B cell (primary cell): ENCODE measurements at regions not wholly inside any gene's neighbourhood (a gene's known extent, or its start where the extent isn't known, plus 50 kb on each side); places are given as distances from the start of the nearest gene placed in this dataset.
"Not testable (repeated sequence)": the region's sequence is repeated elsewhere in the genome, so short reads cannot be mapped to it uniquely, and the experiment has no call there.

ENCODE experiments used
- ATAC-seq: fragments of 200-7000 bp; cut with Tn5 transposase; one replicate; pipeline ENCODE4 v1.10.0; 2021; ENCODE audit warnings: low read depth, mild to moderate bottlenecking, moderate number of reproducible peaks, moderate library complexity
- CTCF ChIA-PET: fragments of 350-600 bp; sonication (Branson Sonifier 250); formaldehyde crosslinking; loops from one replicate; lab custom pipeline; 2021; ENCODE audit warnings: antibody characterized with exemption, inconsistent platforms; lab: Charles Lee
- POLR2A ChIA-PET: fragments of 350-600 bp; sonication (Branson Sonifier 250); formaldehyde crosslinking; loops from one replicate; lab custom pipeline; 2021; ENCODE audit warnings: antibody characterized with exemption; lab: Charles Lee
- DNase-seq: peaks from one replicate; pipeline ENCODE4 v3.0.0; 2013
- H2AFZ ChIP-seq: 2 replicates; pipeline ENCODE4 v1.6.1; 2012; ENCODE audit warnings: mild to moderate bottlenecking, low read depth, low read length; ENCODE audit not compliant: insufficient read depth, poor library complexity, severe bottlenecking
- H3K27ac ChIP-seq, 2 donors: 1 replicate in 1 of 2; 2 replicates in 1 of 2; pipeline ENCODE4 v1.5.1; 2012 to 2013; ENCODE audit warnings: low read length in 2 of 2, mild to moderate bottlenecking in 2 of 2, moderate library complexity in 1 of 2
- H3K27me3 ChIP-seq, 4 experiments: fragments of 200-600 bp in 1 of 4; sonication (generic) in 1 of 4; replicated peaks in 1 of 4; 1 replicate in 2 of 4; 2 replicates in 2 of 4; pipeline versions ENCODE4 v1.6.1 to v1.7.0; 2013 to 2016; ENCODE audit warnings: low read length in 3 of 4, mild to moderate bottlenecking in 2 of 4, mixed read lengths in 1 of 4, moderate library complexity in 1 of 4; ENCODE audit not compliant: insufficient read depth in 4 of 4, control insufficient read depth in 3 of 4; ENCODE audit errors: control extremely low read depth in 1 of 4
- H3K36me3 ChIP-seq, 2 experiments: replicated peaks in 1 of 2; 1 replicate in 1 of 2; 2 replicates in 1 of 2; pipeline versions ENCODE4 v1.6.1 to v1.7.1; 2013; ENCODE audit warnings: low read length in 1 of 2; ENCODE audit not compliant: insufficient read depth in 2 of 2, control insufficient read depth in 1 of 2; ENCODE audit errors: control extremely low read depth in 1 of 2, extremely low read depth in 1 of 2
- H3K4me1 ChIP-seq, 2 donors: fragments of 200-600 bp in 1 of 2; sonication (generic) in 1 of 2; 1 replicate in 1 of 2; 2 replicates in 1 of 2; pipeline versions ENCODE4 v1.5.1 to v1.6.1; 2013 to 2017; ENCODE audit warnings: low read length in 2 of 2; ENCODE audit not compliant: control insufficient read depth in 2 of 2, insufficient read depth in 2 of 2
- H3K4me2 ChIP-seq: replicated peaks from 2 replicates; pipeline ENCODE3; 2012; ENCODE audit warnings: mild to moderate bottlenecking, low read depth, low read length; ENCODE audit not compliant: poor library complexity, severe bottlenecking
- H3K4me3 ChIP-seq, 5 experiments: fragments of 200-600 bp in 1 of 5; sonication (generic) in 1 of 5; 1 replicate in 3 of 5; 2 replicates in 2 of 5; pipeline versions ENCODE4 v1.5.1 to v1.7.0; 2011 to 2016; ENCODE audit warnings: low read length in 4 of 5, mild to moderate bottlenecking in 4 of 5, low read depth in 2 of 5, control low read depth in 1 of 5, moderate library complexity in 1 of 5; ENCODE audit not compliant: insufficient read depth in 1 of 5; ENCODE audit errors: control extremely low read depth in 1 of 5, extremely low read depth in 1 of 5
- H3K79me2 ChIP-seq: fragments of 200-600 bp; sonication (generic); one replicate; pipeline ENCODE4 v1.6.0; 2016; ENCODE audit warnings: low read length; ENCODE audit not compliant: control insufficient read depth, insufficient read depth
- H3K9ac ChIP-seq: fragments of 200-600 bp; sonication (generic); 2 replicates; pipeline ENCODE4 v1.6.1; 2017; ENCODE audit warnings: mild to moderate bottlenecking, low read length, moderate library complexity
- H3K9me3 ChIP-seq, 3 donors: one replicate each; pipeline versions ENCODE4 v1.6.1 to v1.7.1; 2013; ENCODE audit warnings: low read length in 2 of 3; ENCODE audit not compliant: control insufficient read depth in 2 of 3, insufficient read depth in 1 of 3; ENCODE audit errors: control extremely low read depth in 1 of 3
- H4K20me1 ChIP-seq: 2 replicates; pipeline ENCODE4 v1.6.0; 2012; ENCODE audit warnings: mild to moderate bottlenecking, low read length; ENCODE audit not compliant: insufficient read depth, control insufficient read depth, poor library complexity, severe bottlenecking
- H3K27ac Mint-ChIP-seq: one replicate; pipeline ENCODE4 v1.8.0; 2021; ENCODE audit warnings: mixed read lengths
- H3K27me3 Mint-ChIP-seq: one replicate; pipeline ENCODE4 v1.8.0; 2021; ENCODE audit warnings: mixed read lengths
- H3K4me1 Mint-ChIP-seq: one replicate; pipeline ENCODE4 v1.8.0; 2021; ENCODE audit warnings: mixed read lengths
- H3K4me3 Mint-ChIP-seq: one replicate; pipeline ENCODE4 v1.8.0; 2021; ENCODE audit warnings: mixed read lengths
- H3K9me3 Mint-ChIP-seq: one replicate; pipeline ENCODE4 v1.8.0; 2022; ENCODE audit warnings: mixed read lengths; ENCODE audit not compliant: insufficient read depth
- CTCF ChIP-seq: fragments of 200-600 bp; IDR thresholded peaks from one replicate; pipeline ENCODE4 v1.8.0; 2022; ENCODE audit warnings: antibody characterized with exemption, mild to moderate bottlenecking
- EZH2 ChIP-seq: IDR thresholded peaks from 2 replicates; pipeline ENCODE4 v1.6.1; 2012; ENCODE audit warnings: borderline replicate concordance, low read depth, mild to moderate bottlenecking, moderate library complexity, low read length; ENCODE audit not compliant: insufficient read depth, poor library complexity, severe bottlenecking
- WGBS: methylation state at CpG from one replicate; pipeline ENCODE4 v1.1.5; 2013; ENCODE audit warnings: missing lambda C conversion rate; ENCODE audit not compliant: insufficient coverage; 5-methylcytosine and 5-hydroxymethylcytosine counted together
- intact Hi-C: fragments of 100-400 bp; cut with micrococcal nuclease; formaldehyde crosslinking; loops from one replicate; pipeline ENCODE4 v1.10.0; 2022

- H3K4me3 Mint-ChIP-seq = no peak overlapping the region
- DNase-seq (no peak), ATAC-seq (no peak)
- peaks cover 3% of the 10 kb centered on the region for H3K9me3 Mint-ChIP-seq
- intact Hi-C loops = no loop called here
- CTCF ChIA-PET = no interaction called here
- Histone ChIP-seq H3K9me3 (no peaks in the 10 kb centered on the region), H2AFZ (no peak overlapping the region), H4K20me1 (no peaks in the 10 kb centered on the region), H3K79me2 (no peaks in the 10 kb centered on the region), H3K4me2 (no peak overlapping the region), H3K36me3 (no peaks in the 10 kb centered on the region), H3K4me1 (no peaks in the 10 kb centered on the region), H3K9ac (no peak overlapping the region), H3K4me3 (no peak overlapping the region), H3K27ac (no peak overlapping the region), H3K27me3 (no peaks in the 10 kb centered on the region)
- POLR2A ChIA-PET = no interaction called here
- no peak overlapping the region for H3K27ac Mint-ChIP-seq
- TF ChIP-seq CTCF = no peak
- no peak for TF ChIP-seq EZH2
- 85% methylated on average over 2 of the region's 3 CpGs for WGBS
- no peaks in the 10 kb centered on the region for H3K27me3 Mint-ChIP-seq
- no peaks in the 10 kb centered on the region for H3K4me1 Mint-ChIP-seq
Observed at GRCh38 chr16:60367739-60368138, 1633.6 kb upstream of the GOT2 start.

GRCh38 chr16:60363566-60363965, 1629.5 kb upstream of the GOT2 start:
- CTCF ChIA-PET = no interaction called here

GRCh38 chr16:60359866-60360265, 1625.8 kb upstream of the GOT2 start:
- H3K27me3 ChIP-seq, H3K36me3 ChIP-seq, H3K4me1 ChIP-seq, CTCF ChIA-PET, intact Hi-C loops, H2AFZ ChIP-seq, H3K4me3 Mint-ChIP-seq, H3K79me2 ChIP-seq, H3K27me3 Mint-ChIP-seq, H4K20me1 ChIP-seq, H3K9me3 Mint-ChIP-seq, H3K4me3 ChIP-seq, ATAC-seq, H3K4me2 ChIP-seq, H3K27ac ChIP-seq, H3K27ac Mint-ChIP-seq, H3K4me1 Mint-ChIP-seq, DNase-seq, H3K9ac ChIP-seq, POLR2A ChIA-PET: not testable (repeated sequence)
- peaks cover 0 to 12% (median 0%) of the 10 kb centered on the region in 3 donors for H3K9me3 ChIP-seq
- WGBS = 95% methylated on average over 12 of the region's 13 CpGs

More at GRCh38 chr16:60363566-60363965, 1629.5 kb upstream of the GOT2 start:
- DNase-seq (no peak), ATAC-seq (no peak)
- Histone ChIP-seq H4K20me1 (no peaks in the 10 kb centered on the region), H3K79me2 (no peaks in the 10 kb centered on the region), H3K9ac (no peak overlapping the region), H3K27me3 (no peaks in the 10 kb centered on the region), H2AFZ (no peak overlapping the region), H3K4me2 (no peak overlapping the region), H3K27ac (no peak overlapping the region), H3K4me1 (no peaks in the 10 kb centered on the region), H3K4me3 (no peak overlapping the region), H3K36me3 (no peaks in the 10 kb centered on the region), H3K9me3 (peaks cover 0 to 7% (median 0%) of the 10 kb centered on the region in 3 donors)
- Mint-ChIP-seq H3K27ac (no peak overlapping the region), H3K27me3 (no peaks in the 10 kb centered on the region), H3K9me3 (no peaks in the 10 kb centered on the region), H3K4me1 (no peaks in the 10 kb centered on the region), H3K4me3 (no peak overlapping the region)
- intact Hi-C loops = no loop called here
- POLR2A ChIA-PET = no interaction called here
- WGBS = 97% methylated on average over 3 of the region's 6 CpGs
- no peak for TF ChIP-seq CTCF
- TF ChIP-seq EZH2 = no peak
